ENCODE measurements at regions not wholly inside any gene's neighbourhood (a gene's known extent, or its start where the extent isn't known, plus 50 kb on each side); places are given as distances from the start of the nearest gene placed in this dataset.
"Not testable (repeated sequence)": the region's sequence is repeated elsewhere in the genome, so short reads cannot be mapped to it uniquely, and the experiment has no call there.

DNA sequence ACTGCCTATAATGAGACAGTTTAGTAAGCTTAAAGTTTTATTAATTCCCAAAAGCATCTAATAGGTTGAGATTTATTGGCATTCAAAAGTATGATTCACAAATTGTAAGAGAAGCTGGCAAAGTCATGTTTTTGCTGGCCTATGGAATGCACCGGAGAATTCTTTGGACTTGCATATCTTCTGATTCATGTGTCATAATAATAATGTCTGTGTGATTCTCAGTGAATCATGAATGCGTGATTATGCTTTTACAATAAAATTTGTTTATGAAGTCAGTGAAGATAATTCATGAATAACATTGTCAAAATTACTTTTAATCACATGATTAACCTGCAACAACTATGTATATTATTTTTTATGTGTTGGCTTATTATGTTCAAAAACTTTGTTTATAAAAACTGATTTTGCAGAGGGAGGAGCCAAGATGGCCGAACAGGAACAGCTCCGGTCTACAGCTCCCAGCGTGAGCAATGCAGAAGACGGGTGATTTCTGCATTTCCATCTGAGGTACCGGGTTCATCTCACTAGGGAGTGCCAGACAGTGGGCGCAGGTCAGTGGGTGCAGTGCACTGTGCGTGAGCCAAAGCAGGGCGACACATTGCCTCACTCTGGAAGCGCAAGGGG, 389.2 kb downstream of the SRGAP2C start:
- DNase-seq: not testable (repeated sequence)

- DNase-seq: not testable (repeated sequence)
Measured at GRCh38 chr1:121574505-121574899, 389.7 kb downstream of the SRGAP2C start.

DNA sequence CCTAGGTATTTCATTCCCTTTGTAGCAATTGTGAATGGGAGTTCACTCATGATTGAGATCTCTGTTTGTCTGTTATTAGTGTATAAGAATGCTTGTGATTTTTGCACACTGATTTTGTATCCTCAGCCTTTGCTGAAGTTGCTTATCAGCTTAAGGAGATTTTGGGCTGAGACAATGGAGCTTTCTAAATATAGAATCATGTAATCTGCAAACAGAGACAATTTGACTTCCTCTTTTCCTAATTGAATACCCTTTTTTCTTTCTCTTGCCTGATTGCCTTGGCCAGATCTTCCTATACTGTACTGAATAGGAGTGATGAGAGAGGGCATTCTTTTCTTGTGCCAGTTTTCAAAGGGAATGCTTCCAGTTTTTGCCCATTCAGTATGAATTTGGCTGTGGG, 398.1 kb downstream of the SRGAP2C start:
- DNase-seq: not testable (repeated sequence)

DNA sequence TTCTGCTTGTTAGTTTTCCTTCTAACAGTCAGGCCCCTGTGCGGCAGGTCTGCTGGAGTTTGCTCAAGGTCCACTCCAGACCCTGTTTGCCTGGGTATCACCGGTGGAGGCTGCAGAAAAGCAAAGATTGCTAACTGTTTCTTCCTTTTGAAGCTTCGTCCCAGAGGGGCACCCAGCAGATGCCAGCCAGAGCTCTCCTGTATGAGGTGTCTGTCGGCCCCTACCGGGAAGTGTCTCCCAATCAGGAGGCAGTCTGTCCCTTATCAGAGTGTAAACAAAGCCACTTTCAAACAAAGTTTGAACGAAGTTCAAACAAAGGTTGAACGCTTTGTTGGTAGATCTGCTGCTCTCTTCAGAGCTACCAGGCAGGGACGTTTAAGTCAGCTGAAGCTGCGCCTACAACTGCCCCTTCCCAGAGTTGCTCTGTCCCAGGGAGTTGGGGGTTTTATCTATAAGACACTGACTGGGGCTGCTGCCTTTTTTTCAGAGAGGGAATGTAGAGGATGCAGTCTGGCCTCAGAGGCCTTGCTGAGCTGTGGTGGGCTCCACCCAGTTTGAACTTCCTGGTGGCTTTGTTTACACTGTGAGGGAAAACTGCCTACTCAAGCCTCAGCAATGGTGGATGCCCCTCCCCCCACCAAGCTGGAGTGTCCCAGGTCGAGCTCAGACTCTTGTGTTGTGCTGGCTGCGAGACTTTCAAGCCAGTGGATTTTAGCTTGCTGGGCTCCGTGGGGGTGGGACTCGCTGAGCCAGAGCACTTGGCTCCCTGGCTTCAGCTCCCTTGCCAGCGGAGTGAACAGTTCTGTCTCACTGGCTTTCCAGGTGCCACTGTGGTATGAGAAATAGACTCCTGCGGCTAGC, 401.8 kb downstream of the SRGAP2C start:
- no peak for DNase-seq

DNA sequence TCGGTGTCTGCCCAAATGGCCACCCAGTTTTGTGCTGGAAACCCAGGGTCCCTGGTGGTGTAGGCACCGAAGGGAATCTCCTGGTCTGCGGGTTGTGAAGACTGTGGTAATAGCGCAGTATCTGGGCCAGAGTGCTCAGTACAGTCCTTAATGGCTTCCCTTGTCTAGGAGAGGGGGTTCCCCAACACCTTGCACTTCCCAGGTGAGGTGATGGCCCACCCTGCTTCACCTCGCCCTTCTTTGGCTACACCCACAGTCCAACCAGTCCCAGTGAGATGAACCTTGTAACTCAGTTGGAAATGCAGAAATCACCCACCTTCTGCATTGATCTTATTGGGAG, 402.4 kb downstream of the SRGAP2C start:
- no peak for DNase-seq

DNA sequence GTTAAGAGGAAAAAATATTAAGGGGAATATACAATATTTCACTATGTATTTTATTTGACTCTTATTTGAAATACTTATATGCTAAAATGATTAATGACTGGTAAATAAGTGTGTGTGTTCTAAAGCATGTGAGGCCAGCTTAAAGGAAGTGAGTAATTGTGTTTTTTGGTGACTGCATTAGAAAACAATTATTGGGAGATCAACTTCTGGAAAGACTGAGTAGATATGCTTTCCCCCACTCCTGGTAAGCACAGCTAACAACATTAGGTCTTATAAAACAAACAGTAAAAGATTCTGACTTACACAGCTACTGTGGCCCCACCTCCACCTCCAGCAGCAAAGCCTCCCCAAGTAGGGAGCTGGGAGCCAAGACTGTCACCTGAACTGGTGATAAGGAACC, 403.0 kb downstream of the SRGAP2C start:
- no peak for DNase-seq

- DNase-seq: no peak
Measured at GRCh38 chr1:121594096-121594495, 409.3 kb downstream of the SRGAP2C start.

- DNase-seq: no peak
Measured at GRCh38 chr1:121595089-121595488, 410.3 kb downstream of the SRGAP2C start.

DNA sequence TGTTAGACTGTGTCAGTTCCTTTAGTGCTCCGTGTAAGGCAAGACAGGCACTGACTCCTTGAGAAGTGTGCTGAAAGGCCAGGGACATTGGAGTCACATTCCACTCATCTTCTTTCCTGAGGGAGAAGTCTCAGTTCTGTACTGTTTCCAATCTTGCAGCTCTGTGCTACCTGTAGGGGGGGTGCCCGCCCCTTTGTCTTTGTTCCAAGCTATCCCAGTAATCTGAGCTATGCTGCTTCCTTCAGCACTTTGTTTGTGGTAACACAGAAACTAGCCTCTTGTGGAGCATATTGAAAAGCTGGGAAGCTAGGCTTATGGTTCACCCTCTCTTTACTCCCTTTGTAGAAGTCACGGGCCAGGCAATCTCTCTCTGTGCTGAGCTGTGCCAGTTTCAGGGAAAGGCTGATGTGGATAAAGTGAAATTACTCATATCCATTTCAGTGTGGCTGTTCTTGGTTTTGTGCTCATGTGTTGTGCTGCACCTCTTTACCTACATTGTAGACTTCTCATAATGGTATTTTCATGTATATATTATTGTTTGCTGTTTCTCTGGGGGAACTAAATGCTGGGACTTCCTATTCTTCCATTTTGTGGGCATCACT, 420.2 kb downstream of the SRGAP2C start:
- DNase-seq: not testable (repeated sequence)

DNA sequence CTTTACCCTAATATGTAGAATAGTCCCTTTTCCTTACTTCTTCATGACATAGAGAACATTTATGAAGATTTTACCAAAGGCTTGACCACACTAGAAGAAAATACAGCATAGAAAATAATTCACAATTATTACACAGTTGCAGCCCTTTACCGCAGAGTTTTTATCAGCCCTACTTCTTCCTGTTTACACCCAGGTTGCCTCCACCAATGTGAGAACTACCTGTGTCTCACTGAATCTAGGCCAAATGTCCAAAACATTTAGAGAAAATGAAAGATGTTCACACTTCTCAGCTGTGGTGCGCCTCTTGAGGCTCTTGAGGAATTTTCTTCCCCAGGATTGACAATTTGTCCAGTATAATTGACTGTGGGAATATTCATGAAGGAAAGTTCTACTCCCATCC, 422.7 kb downstream of the SRGAP2C start:
- not testable (repeated sequence) for DNase-seq
